SK-N-SH treated with all-trans-retinoic acid at 6 μM for 48 hours (cell line): ENCODE measurements at regions not wholly inside any gene's neighbourhood (a gene's known extent, or its start where the extent isn't known, plus 50 kb on each side); places are given as distances from the start of the nearest gene placed in this dataset.

Experiments used
- ATAC-seq: fragments of 200-7000 bp; cut with Tn5 transposase; 3 replicates; pipeline ENCODE4 v1.9.1; 2020; ENCODE audit warnings: mild to moderate bottlenecking, moderate library complexity
- ARNTL ChIP-seq: fragments of 450-650 bp; formaldehyde crosslinking; IDR thresholded peaks from 2 replicates; pipeline ENCODE4 v1.5.0; 2020; ENCODE audit warnings: low read depth, mild to moderate bottlenecking, moderate library complexity, borderline replicate concordance
- BACH2 ChIP-seq: fragments of 250-450 bp; sonication (Bioruptor Pico); IDR thresholded peaks from 2 replicates; pipeline ENCODE4 v1.9.0; 2021; ENCODE audit warnings: mild to moderate bottlenecking, borderline replicate concordance
- CREB5 ChIP-seq: fragments of 250-450 bp; sonication (Bioruptor Pico); IDR thresholded peaks from 2 replicates; pipeline ENCODE4 v1.5.1; 2020; ENCODE audit warnings: low read depth, mild to moderate bottlenecking, moderate library complexity
- CSRNP3 ChIP-seq: fragments of 250-450 bp; sonication (Bioruptor Pico); IDR thresholded peaks from 2 replicates; pipeline ENCODE4 v1.5.1; 2021; ENCODE audit warnings: mild to moderate bottlenecking, moderate library complexity
- ESRRG ChIP-seq: fragments of 250-450 bp; sonication (Bioruptor Pico); IDR thresholded peaks from 2 replicates; pipeline ENCODE4 v1.6.1; 2021; ENCODE audit warnings: mild to moderate bottlenecking
- GLIS3 ChIP-seq: fragments of 250-450 bp; sonication (Bioruptor Pico); IDR thresholded peaks from 2 replicates; pipeline ENCODE4 v1.5.0; 2020; ENCODE audit warnings: mild to moderate bottlenecking, moderate library complexity
- ISL1 ChIP-seq: fragments of 250-450 bp; sonication (Bioruptor Pico); IDR thresholded peaks from 2 replicates; pipeline ENCODE4 v2.1.2; 2022; ENCODE audit warnings: mild to moderate bottlenecking, moderate library complexity
- OSR1 ChIP-seq: fragments of 250-450 bp; sonication (Bioruptor Pico); IDR thresholded peaks from 2 replicates; pipeline ENCODE4 v1.8.0; 2022; ENCODE audit warnings: moderate library complexity, mild to moderate bottlenecking, inconsistent platforms
- PATZ1 ChIP-seq: fragments of 250-450 bp; sonication (Bioruptor Pico); IDR thresholded peaks from 2 replicates; pipeline ENCODE4 v1.8.0; 2020; ENCODE audit warnings: mild to moderate bottlenecking, moderate library complexity, borderline replicate concordance
- POU6F1 ChIP-seq: fragments of 250-450 bp; sonication (Bioruptor Pico); IDR thresholded peaks from 2 replicates; pipeline ENCODE4 v1.8.0; 2021; ENCODE audit warnings: low read depth, mild to moderate bottlenecking, moderate library complexity, borderline replicate concordance
- PPARA ChIP-seq: fragments of 250-450 bp; sonication (Bioruptor Pico); IDR thresholded peaks from 2 replicates; pipeline ENCODE4 v1.5.0; 2020; ENCODE audit warnings: mild to moderate bottlenecking, borderline replicate concordance
- RARB ChIP-seq: fragments of 250-450 bp; sonication (Bioruptor Pico); IDR thresholded peaks from 2 replicates; pipeline ENCODE4 v1.8.0; 2021; ENCODE audit warnings: mild to moderate bottlenecking, moderate library complexity
- SNAI2 ChIP-seq: fragments of 250-450 bp; sonication (Bioruptor Pico); IDR thresholded peaks from 2 replicates; pipeline ENCODE4 v1.5.0; 2020; ENCODE audit warnings: mild to moderate bottlenecking, moderate library complexity
- TOX ChIP-seq: fragments of 250-450 bp; sonication (Bioruptor Pico); IDR thresholded peaks from 2 replicates; pipeline ENCODE4 v1.8.0; 2021; ENCODE audit warnings: mild to moderate bottlenecking, moderate library complexity, borderline replicate concordance
- TSHZ2 ChIP-seq: fragments of 250-450 bp; sonication (Bioruptor Pico); IDR thresholded peaks from 2 replicates; pipeline ENCODE4 v1.5.0; 2020; ENCODE audit warnings: mild to moderate bottlenecking, moderate library complexity
- ZFP3 ChIP-seq: fragments of 250-450 bp; sonication (Bioruptor Pico); IDR thresholded peaks from 2 replicates; pipeline ENCODE4 v1.5.0; 2020; ENCODE audit warnings: mild to moderate bottlenecking, moderate library complexity
- ZFP30 ChIP-seq: fragments of 450-650 bp; formaldehyde crosslinking; IDR thresholded peaks from 2 replicates; pipeline ENCODE4 v1.5.0; 2022; ENCODE audit warnings: mild to moderate bottlenecking, moderate library complexity
- ZNF565 ChIP-seq: fragments of 450-650 bp; formaldehyde crosslinking; conservative IDR thresholded peaks from 2 replicates; pipeline ENCODE4 v1.5.0; 2020; ENCODE audit warnings: low read depth, mild to moderate bottlenecking, moderate library complexity
- ZNF70 ChIP-seq: fragments of 450-650 bp; formaldehyde crosslinking; IDR thresholded peaks from 2 replicates; pipeline ENCODE4 v1.5.0; 2020; ENCODE audit warnings: mild to moderate bottlenecking, moderate library complexity
- ZNF8 ChIP-seq: fragments of 450-650 bp; formaldehyde crosslinking; IDR thresholded peaks from 2 replicates; pipeline ENCODE4 v1.5.0; 2020; ENCODE audit warnings: mild to moderate bottlenecking, moderate library complexity

GRCh38 chr3:17891139-17891856 is 148.9 kb upstream of the TBC1D5 start (continued):
- TF ChIP-seq CSRNP3 (CRISPR knock-in tag) (no peak), ARNTL (CRISPR knock-in tag) (no peak), SNAI2 (CRISPR knock-in tag) (no peak), BACH2 (CRISPR knock-in tag) (no peak)

- no peak for TF ChIP-seq ARNTL (CRISPR knock-in tag)
- no peak for TF ChIP-seq ZFP3 (CRISPR knock-in tag)
- ATAC-seq: no peak
These were observed 143.6 kb upstream of the TBC1D5 start for GRCh38 chr3:17885986-17886385.

- TF ChIP-seq PPARA (CRISPR knock-in tag): no peak
- no peak for TF ChIP-seq CSRNP3 (CRISPR knock-in tag)
- TF ChIP-seq POU6F1: no peak
- no peak for TF ChIP-seq SNAI2 (CRISPR knock-in tag)
- TF ChIP-seq ARNTL (CRISPR knock-in tag): no peak
- no peak for TF ChIP-seq PATZ1 (CRISPR knock-in tag)
- TF ChIP-seq ZFP3 (CRISPR knock-in tag): no peak
- TF ChIP-seq TOX (CRISPR knock-in tag): no peak
- no peak for TF ChIP-seq GLIS3 (CRISPR knock-in tag)
- no peak for TF ChIP-seq TSHZ2
- no peak for TF ChIP-seq RARB (CRISPR knock-in tag)
- TF ChIP-seq ZFP30 (CRISPR knock-in tag): no peak
- TF ChIP-seq BACH2 (CRISPR knock-in tag): no peak
- TF ChIP-seq ESRRG (CRISPR knock-in tag): no peak
- TF ChIP-seq ZNF70: no peak
- TF ChIP-seq ISL1 (CRISPR knock-in tag): no peak
- ATAC-seq: no peak
These were observed 140.6 kb upstream of the TBC1D5 start for GRCh38 chr3:17882981-17883380.

- no peak for ATAC-seq
- TF ChIP-seq ZFP30 (CRISPR knock-in tag): no peak
- TF ChIP-seq ARNTL (CRISPR knock-in tag): no peak
- no peak for TF ChIP-seq OSR1 (CRISPR knock-in tag)
- TF ChIP-seq ZNF565 (CRISPR knock-in tag): no peak
- TF ChIP-seq ZFP3 (CRISPR knock-in tag): no peak
- TF ChIP-seq RARB (CRISPR knock-in tag): no peak
- TF ChIP-seq POU6F1: no peak
- no peak for TF ChIP-seq CSRNP3 (CRISPR knock-in tag)
- TF ChIP-seq CREB5 (CRISPR knock-in tag): no peak
- TF ChIP-seq ZNF8 (CRISPR knock-in tag): no peak
These were observed 134.9 kb upstream of the TBC1D5 start for GRCh38 chr3:17877299-17877698.
